Umbilical cord (tissue), 1 donor: ENCODE measurements at regions not wholly inside any gene's neighbourhood (a gene's known extent, or its start where the extent isn't known, plus 50 kb on each side); places are given as distances from the start of the nearest gene placed in this dataset.
A peak's percentile ranks its signal among the peaks of the same experiment; 100 is the strongest.

ENCODE experiments used
- DNase-seq: peaks from one replicate; pipeline ENCODE4 v3.0.0-alpha.2; 2015; ENCODE audit warnings: low spot score

DNA sequence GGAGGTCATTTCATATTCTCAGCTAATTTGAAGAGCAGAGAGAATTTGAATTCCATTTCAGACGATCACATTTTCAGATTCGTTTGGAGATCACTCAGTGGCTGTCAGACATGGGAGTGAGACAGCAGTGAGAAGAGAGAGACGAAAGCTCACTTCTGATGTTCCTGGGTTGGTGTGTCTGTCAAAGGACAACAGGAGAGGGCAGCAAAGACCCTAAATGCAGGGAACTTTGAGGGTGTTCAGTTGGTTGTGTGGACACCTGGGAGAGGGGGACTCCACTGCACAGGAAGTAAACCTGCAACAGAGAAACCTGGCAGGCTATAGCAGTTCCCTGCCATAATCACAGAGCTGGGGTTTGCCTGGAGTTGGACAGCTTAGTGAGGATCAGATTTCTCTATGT is 675.1 kb downstream of the SQOR start:
- no peak for DNase-seq

- peak; percentile 86 for DNase-seq
These were observed 677.4 kb downstream of the SQOR start for GRCh38 chr15:46312133-46312740.

- DNase-seq = no peak
These were observed 680.6 kb downstream of the SQOR start for GRCh38 chr15:46315434-46315833.

GRCh38 chr15:46316024-46316423 is 681.2 kb downstream of the SQOR start:
- DNase-seq = no peak

- no peak for DNase-seq
These were observed 682.2 kb downstream of the SQOR start for GRCh38 chr15:46317029-46317428.

DNA sequence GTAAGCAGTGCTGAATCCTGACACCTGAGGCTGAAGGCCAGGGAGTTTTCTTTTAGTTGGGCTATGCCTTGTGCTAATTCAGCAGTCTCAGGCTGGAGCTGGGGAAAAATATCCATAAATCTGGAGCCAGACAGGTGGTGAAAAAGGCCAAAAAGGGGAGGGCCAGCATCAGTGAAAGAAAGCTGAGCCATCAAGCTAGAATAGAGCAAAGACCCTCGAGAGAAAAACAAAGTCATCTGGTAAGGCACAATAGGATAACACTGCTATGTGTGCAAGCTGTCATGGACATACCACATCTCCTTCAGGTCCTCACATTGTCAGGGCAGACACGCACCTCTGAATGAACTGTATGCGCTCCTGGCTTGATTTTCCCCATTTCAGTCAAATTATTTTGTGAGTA is 687.9 kb downstream of the SQOR start:
- DNase-seq = no peak

- no peak for DNase-seq
These were observed 691.3 kb downstream of the SQOR start for GRCh38 chr15:46326173-46326572.

- peak; percentile 92 for DNase-seq
These were observed 694.0 kb downstream of the SQOR start for GRCh38 chr15:46328821-46329220.

GRCh38 chr15:46329876-46330275 is 695.0 kb downstream of the SQOR start:
- no peak for DNase-seq

DNA sequence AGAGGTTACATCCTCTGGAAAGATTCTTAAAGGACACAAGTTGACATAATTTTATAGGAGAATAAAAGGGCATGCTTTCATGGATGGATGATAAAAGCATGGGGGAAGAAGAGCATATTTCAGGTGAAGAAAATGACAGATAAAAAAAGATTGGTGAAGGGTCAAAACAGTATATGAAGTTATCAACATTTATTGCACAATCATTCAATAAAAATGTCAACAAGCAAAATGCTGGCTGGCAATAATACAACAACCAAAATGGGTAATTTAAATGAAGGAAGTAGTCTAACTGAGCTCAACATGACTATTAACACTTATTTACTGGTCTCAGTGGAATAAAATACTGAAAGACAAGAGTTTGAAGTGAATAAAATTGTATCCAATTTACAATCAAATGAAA is 696.7 kb downstream of the SQOR start:
- no peak for DNase-seq

DNA sequence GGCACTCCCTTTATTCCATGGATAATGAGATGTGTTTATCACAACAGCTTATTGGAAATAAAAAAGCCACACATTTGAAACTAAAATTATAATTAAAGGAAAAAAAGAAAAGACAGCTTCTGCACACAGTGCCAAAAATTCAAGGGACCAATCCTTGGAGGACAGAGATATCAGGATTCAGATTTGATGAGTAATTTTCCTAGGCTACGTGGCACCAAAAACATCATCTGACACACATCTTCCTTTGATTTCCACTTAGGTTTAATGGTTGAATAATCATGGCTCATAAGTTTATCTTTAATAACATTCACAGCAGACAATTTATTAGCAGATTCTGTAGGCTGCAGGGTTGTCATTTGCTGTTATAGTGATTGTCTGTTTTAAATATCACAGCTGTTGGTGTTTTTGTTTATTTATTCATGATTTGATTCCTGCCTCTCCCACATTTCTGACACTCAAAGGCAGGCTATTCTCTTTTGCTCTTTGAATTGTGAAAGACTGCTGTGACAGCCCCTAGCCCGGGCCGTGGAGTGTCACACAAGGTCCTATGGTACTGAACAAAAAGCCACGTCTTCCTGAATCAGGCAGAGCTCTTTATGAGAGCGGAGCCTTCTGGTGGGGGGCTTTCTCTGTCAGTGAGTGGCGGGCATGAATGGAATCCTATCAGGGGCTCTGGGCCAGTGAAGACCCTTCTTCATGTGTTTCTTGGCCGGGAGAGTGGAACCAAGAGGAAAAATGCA is 708.5 kb downstream of the SQOR start:
- DNase-seq = no peak

GRCh38 chr15:46344115-46344724 is 709.4 kb downstream of the SQOR start:
- DNase-seq = no peak

DNA sequence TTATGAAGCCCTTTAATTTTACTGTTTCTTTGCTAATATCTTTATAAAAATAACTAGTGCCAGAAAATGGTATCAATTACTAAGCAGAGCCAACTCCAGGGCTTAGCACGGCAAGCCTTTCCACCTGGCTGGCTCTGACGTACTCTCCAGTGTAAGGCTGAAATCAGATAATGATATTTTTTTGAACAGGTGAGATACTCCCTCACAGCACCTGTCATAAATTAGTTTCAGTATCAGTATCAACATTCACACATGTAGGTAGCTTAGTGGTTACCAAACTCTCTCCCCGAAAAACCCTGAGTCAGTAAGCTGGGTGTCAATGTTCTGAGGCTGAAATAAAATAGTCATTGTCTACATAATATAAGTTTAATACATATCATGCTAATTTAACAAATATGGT is 710.1 kb downstream of the SQOR start:
- DNase-seq = no peak

- DNase-seq = no peak
These were observed 719.6 kb downstream of the SQOR start for GRCh38 chr15:46354443-46354842.

- peak; percentile 83 for DNase-seq
These were observed 730.7 kb downstream of the SQOR start for GRCh38 chr15:46365572-46365971.

- DNase-seq = peak; percentile 22
These were observed 731.7 kb downstream of the SQOR start for GRCh38 chr15:46366360-46367007.

DNA sequence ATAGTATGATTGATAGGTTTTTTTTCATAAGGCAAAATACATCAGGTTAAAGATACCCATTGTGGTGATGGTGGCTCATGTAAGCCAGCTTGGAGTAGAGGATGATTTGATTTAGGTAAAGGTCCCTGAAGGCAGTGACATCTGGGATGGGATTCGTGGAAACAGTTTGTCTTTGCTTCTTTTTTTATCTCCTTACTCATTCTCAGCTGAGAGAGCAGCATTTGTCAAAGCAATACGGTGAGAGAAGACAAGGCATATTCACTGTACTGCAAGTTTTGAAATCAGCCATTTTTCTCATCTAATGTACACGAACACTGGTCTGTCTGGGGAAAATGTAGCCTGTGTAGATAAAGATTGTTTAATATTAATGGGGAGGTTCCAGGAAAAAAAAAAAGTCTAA is 749.1 kb downstream of the SQOR start:
- DNase-seq = no peak

DNA sequence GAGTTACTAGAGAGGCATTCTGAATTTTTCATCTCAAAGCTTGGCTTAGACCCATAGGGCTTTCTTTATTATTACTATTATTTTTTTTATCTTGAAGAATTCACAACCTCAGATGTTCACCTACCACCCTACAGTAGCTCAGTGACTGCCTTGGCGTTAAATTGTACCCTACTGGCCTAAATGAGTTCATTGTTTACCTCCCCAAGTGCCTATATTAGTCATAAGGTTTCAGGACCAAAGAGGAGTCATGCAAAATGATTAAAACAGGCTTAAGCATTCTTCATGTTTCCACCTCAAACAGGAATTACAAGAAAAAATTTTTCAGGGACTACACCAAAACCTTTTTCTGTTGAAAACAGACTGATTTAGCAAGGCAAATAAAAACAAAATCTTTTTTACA is 751.5 kb downstream of the SQOR start:
- no peak for DNase-seq

DNA sequence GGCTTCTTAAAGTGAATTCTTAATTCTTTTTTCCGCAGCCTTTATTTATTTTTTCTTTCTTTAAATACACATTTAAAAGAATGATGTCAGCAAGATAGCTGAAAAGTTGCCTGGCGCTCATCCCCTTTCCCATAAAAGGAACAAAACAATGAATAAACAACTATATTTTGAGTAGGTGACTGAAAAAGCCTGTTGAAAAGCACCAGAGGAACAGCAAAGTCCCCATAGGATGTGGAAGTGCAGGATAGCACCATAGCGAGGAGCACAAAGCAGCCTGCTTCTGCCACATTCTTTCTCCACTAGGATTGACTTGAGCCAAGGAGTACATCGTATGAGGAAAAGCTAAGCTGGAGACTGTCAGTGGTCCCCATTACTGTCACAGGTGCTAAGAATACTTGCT is 754.9 kb downstream of the SQOR start:
- no peak for DNase-seq

GRCh38 chr15:46394463-46394862 is 759.6 kb downstream of the SQOR start:
- no peak for DNase-seq

- peak; percentile 25 for DNase-seq
These were observed 773.5 kb downstream of the SQOR start for GRCh38 chr15:46408312-46408711.

DNA sequence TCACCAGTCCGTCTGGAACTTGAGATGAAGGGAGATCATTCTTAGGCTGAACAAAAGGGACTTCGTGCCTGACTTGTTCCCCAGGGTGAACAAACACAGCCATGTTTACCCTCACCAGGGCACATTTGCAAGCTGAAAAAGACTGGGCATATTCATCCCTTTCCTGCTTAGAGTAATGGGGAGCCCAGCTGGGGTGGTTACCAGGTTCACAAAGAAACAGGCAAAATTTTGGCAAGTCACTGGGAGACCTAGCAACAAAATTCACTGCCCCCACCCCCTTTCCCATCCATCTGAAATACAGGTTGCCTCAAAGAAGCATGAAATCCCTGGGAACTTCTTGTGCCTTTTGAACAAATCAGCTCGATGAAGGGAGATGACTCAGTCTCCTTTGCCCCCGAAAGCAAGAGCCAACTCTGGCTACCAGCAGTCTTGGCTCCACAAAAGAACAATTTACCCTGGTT is 775.0 kb downstream of the SQOR start:
- no peak for DNase-seq

DNA sequence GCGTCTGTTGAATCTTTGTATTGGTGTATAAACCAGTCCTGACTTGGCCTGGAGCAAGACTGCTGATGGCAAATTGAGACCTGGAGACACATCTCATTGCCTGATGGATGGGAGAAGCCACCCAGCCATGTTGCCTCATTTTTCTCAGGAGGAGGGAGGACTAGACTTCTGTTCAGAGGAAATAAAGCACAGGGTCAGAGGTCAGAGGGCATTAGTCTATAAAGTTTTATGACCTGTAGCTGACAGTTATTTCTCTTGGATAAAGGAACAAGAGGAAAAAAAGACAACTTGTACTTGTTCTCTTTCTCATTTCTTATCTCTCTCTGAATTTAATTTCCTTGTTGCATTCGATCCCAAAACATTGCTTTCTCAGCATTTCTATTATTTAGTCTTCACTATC is 775.9 kb downstream of the SQOR start:
- no peak for DNase-seq
